H1 (cell line): ENCODE measurements at regions not wholly inside any gene's neighbourhood (a gene's known extent, or its start where the extent isn't known, plus 50 kb on each side); places are given as distances from the start of the nearest gene placed in this dataset.

Experiments used
- CEBPB ChIP-seq: IDR thresholded peaks from 2 replicates; pipeline ENCODE4 v1.6.1; 2012; ENCODE audit warnings: low read depth, low read length
- CREB1 ChIP-seq: IDR thresholded peaks from 2 replicates; pipeline ENCODE4 v1.6.1; 2012; ENCODE audit warnings: inconsistent platforms
- NANOG ChIP-seq: IDR thresholded peaks from 2 replicates; pipeline ENCODE4 v1.6.1; 2011; ENCODE audit warnings: low read length, low read depth, mild to moderate bottlenecking, inconsistent platforms; ENCODE audit not compliant: insufficient read depth, poor library complexity, severe bottlenecking
- NRF1 ChIP-seq: IDR thresholded peaks from 2 replicates; pipeline ENCODE4 v1.6.1; 2011; ENCODE audit warnings: mild to moderate bottlenecking, low read depth, low read length, improper control_type of control experiment
- POLR2A ChIP-seq, 2 experiments: IDR thresholded peaks; 1 replicate in 1 of 2; 2 replicates in 1 of 2; pipeline ENCODE4 v1.6.1; 2011; ENCODE audit warnings: low read depth in 2 of 2, low read length in 2 of 2, mild to moderate bottlenecking in 2 of 2; ENCODE audit errors: control extremely low read depth in 1 of 2
- POLR2AphosphoS5 ChIP-seq: IDR thresholded peaks from 2 replicates; pipeline ENCODE4 v1.6.1; 2011; ENCODE audit warnings: low read depth, low read length
- RAD21 ChIP-seq, 2 experiments: IDR thresholded peaks in 1 of 2; conservative IDR thresholded peaks in 1 of 2; 2 replicates each; pipeline ENCODE4 v1.6.1; 2011; ENCODE audit warnings: low read depth in 2 of 2, low read length in 2 of 2, improper control_type of control experiment in 1 of 2, inconsistent platforms in 1 of 2, mild to moderate bottlenecking in 1 of 2, moderate library complexity in 1 of 2
- SRF ChIP-seq: IDR thresholded peaks from 2 replicates; pipeline ENCODE4 v1.6.1; 2011; ENCODE audit warnings: mild to moderate bottlenecking, low read depth, low read length, moderate library complexity
- SUZ12 ChIP-seq: fragments of 200-600 bp; sonication (generic); IDR thresholded peaks from 2 replicates; pipeline ENCODE4 v1.6.1; 2012; ENCODE audit warnings: mild to moderate bottlenecking, inconsistent platforms, low read length, moderate library complexity, mixed read lengths
- TF ChIP-seq, protein P1 (sequence below), 3 experiments: IDR thresholded peaks; 1 replicate in 2 of 3; 2 replicates in 1 of 3; pipeline versions ENCODE4 v1.5.1 to v1.6.1; 2011; ENCODE audit warnings: low read length in 3 of 3, mild to moderate bottlenecking in 3 of 3, inconsistent platforms in 2 of 3, low read depth in 1 of 3, moderate library complexity in 1 of 3; ENCODE audit not compliant: insufficient read depth in 1 of 3; ENCODE audit errors: control extremely low read depth in 1 of 3
- TF ChIP-seq, protein P2 (sequence below): IDR thresholded peaks from 2 replicates; pipeline ENCODE4 v1.6.1; 2011; ENCODE audit warnings: low read depth, mild to moderate bottlenecking, low read length; ENCODE audit not compliant: insufficient read depth
- TF ChIP-seq, protein P3 (sequence below): IDR thresholded peaks from 2 replicates; pipeline ENCODE4 v1.6.1; 2012; ENCODE audit warnings: inconsistent platforms
- TF ChIP-seq, protein P4 (sequence below): IDR thresholded peaks from 2 replicates; pipeline ENCODE4 v1.6.1; 2012; ENCODE audit warnings: low read length, inconsistent platforms

DNA sequence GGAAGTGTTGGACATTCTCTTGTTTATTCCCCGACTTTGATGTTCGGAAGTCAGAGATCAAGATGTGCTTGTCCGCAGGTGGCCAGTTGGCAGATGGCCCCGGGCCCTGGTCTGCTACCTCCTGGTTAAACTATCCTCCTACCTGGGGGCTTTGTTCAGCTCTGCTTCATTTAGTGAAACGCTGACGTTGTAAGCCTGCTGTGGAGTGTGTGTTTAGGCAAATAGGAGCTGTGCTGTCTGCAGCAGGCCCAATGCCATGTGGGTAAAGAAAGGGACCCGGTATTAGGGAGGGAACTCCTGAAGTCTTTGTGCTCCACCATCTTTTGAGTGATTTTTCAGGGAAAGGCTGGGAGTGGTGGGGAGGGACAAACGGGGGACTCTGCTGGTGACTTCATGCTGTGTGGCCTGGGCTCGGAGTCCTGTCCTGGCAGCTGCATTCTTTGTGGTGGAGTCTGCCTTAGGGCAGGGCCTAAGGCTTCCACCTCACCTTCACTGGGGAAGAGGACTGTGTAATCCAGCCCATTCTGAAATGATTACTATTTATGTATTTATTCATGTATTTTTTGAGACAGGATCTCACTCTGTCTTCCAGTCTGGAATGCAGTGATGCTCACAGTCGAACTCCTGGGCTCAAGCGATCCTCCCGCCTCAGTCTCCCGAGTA lies 171.1 kb upstream of the KLF6 start:
- no peak for TF ChIP-seq CEBPB
- no peak for TF ChIP-seq POLR2A (IDR thresholded peaks at IDR 0.05; ENCODE audit: control extremely low read depth in 1 of 2, low read depth in 2 of 2, low read length in 2 of 2)
- TF ChIP-seq, protein P1, sequence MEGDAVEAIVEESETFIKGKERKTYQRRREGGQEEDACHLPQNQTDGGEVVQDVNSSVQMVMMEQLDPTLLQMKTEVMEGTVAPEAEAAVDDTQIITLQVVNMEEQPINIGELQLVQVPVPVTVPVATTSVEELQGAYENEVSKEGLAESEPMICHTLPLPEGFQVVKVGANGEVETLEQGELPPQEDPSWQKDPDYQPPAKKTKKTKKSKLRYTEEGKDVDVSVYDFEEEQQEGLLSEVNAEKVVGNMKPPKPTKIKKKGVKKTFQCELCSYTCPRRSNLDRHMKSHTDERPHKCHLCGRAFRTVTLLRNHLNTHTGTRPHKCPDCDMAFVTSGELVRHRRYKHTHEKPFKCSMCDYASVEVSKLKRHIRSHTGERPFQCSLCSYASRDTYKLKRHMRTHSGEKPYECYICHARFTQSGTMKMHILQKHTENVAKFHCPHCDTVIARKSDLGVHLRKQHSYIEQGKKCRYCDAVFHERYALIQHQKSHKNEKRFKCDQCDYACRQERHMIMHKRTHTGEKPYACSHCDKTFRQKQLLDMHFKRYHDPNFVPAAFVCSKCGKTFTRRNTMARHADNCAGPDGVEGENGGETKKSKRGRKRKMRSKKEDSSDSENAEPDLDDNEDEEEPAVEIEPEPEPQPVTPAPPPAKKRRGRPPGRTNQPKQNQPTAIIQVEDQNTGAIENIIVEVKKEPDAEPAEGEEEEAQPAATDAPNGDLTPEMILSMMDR (IDR thresholded peaks at IDR 0.05; ENCODE audit: control extremely low read depth in 1 of 3, insufficient read depth in 1 of 3, low read depth in 1 of 3, low read length in 3 of 3) = no peak
- TF ChIP-seq, protein P2, sequence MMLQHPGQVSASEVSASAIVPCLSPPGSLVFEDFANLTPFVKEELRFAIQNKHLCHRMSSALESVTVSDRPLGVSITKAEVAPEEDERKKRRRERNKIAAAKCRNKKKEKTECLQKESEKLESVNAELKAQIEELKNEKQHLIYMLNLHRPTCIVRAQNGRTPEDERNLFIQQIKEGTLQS = no peak
- no peak for TF ChIP-seq CREB1
- no peak for TF ChIP-seq NANOG
- TF ChIP-seq, protein P3, sequence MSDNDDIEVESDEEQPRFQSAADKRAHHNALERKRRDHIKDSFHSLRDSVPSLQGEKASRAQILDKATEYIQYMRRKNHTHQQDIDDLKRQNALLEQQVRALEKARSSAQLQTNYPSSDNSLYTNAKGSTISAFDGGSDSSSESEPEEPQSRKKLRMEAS = no peak
- no peak for TF ChIP-seq SRF
- no peak for TF ChIP-seq SUZ12
- TF ChIP-seq RAD21 (IDR thresholded peaks at IDR 0.05 in 1 of 2, conservative IDR thresholded peaks at IDR 0.05 in 1 of 2; ENCODE audit: low read depth in 2 of 2, low read length in 2 of 2) = no peak
- no peak for TF ChIP-seq POLR2AphosphoS5
- TF ChIP-seq NRF1 = no peak
- TF ChIP-seq, protein P4, sequence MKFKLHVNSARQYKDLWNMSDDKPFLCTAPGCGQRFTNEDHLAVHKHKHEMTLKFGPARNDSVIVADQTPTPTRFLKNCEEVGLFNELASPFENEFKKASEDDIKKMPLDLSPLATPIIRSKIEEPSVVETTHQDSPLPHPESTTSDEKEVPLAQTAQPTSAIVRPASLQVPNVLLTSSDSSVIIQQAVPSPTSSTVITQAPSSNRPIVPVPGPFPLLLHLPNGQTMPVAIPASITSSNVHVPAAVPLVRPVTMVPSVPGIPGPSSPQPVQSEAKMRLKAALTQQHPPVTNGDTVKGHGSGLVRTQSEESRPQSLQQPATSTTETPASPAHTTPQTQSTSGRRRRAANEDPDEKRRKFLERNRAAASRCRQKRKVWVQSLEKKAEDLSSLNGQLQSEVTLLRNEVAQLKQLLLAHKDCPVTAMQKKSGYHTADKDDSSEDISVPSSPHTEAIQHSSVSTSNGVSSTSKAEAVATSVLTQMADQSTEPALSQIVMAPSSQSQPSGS = no peak
